ENCODE measurements at regions not wholly inside any gene's neighbourhood (a gene's known extent, or its start where the extent isn't known, plus 50 kb on each side); places are given as distances from the start of the nearest gene placed in this dataset.

DNA sequence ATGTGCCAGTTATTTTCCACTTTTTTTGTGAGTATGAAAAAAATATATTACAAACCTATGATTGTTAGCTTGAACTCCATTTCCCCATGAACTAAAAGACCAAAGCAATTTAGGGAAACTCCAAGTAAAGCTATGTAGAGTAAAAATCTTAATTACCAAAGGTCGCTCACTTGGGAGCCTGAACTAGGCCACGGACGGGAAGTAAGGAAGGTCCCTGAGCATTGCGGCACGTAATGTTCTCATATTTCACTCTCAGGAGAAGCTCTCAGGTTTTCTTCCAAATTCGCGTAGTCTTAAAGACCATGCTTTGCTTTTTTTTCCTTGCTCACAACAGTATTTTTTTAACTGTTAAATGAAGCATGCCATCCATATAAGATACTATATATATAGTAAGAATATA lies 215.3 kb upstream of the RARB start:
- Histone ChIP-seq H3K9ac (ENCODE audit: low read depth, low read length) (no peak overlapping the region), H3K27ac (ENCODE audit: low read depth, low read length) (no peak overlapping the region), H3K36me3 (ENCODE audit: control insufficient read depth, insufficient read depth, low read length) (no peaks in the 10 kb centered on the region), H3K4me1 (ENCODE audit: control insufficient read depth, insufficient read depth, low read length) (no peaks in the 10 kb centered on the region), H3K27me3 (ENCODE audit: control insufficient read depth, insufficient read depth, low read length) (no peaks in the 10 kb centered on the region), H3K4me3 (ENCODE audit: low read depth, low read length) (no peak overlapping the region), H3K9me3 (ENCODE audit: control insufficient read depth, insufficient read depth, low read length) (no peaks in the 10 kb centered on the region; the same call in 1 of the 2 replicates)

DNA sequence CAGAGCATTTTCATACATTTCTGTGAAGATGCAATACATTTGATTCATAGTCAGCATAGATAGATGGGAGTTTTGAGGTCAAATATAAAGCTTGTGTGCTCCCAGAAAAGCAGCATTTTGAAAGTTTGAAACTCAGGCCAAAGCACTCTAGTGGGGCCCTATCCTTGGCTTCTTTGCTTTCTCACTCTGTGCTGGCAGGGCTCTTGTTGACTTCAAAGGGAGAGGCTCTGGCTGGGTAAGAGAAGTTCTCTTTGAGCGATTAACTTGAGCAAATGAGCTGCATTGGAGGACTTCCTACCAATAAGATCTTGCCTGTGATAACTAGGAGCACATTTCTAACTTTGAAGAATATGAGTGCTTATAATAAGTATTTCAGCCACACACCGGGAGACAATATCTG lies 214.0 kb upstream of the RARB start:
- Histone ChIP-seq H3K9me3 (ENCODE audit: control insufficient read depth, insufficient read depth, low read length) (no peaks in the 10 kb centered on the region; the same call in 1 of the 2 replicates), H3K27me3 (ENCODE audit: control insufficient read depth, insufficient read depth, low read length) (no peaks in the 10 kb centered on the region), H3K4me3 (ENCODE audit: low read depth, low read length) (no peak overlapping the region), H3K36me3 (ENCODE audit: control insufficient read depth, insufficient read depth, low read length) (no peaks in the 10 kb centered on the region), H3K27ac (ENCODE audit: low read depth, low read length) (no peak overlapping the region), H3K9ac (ENCODE audit: low read depth, low read length) (no peak overlapping the region), H3K4me1 (ENCODE audit: control insufficient read depth, insufficient read depth, low read length) (no peaks in the 10 kb centered on the region)

DNA sequence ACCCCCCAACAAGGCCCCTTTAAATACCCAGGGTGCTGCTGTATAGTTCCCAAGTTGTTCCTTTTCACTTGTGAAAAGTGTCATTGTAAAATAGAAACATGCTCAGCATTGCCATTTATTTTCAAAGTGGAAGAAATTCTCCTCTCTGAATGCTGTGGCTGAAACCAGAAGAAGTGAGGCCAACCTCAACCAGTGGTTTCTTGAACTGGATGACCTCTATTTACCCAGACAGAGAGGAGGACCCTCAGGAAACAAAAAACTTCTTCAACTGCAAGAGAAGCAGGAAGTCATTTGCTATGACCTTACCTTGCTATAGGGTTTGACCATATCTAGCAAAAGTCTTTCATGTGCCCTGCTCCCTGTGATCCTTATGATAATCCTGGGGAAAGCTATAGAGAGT lies 209.7 kb upstream of the RARB start:
- Histone ChIP-seq H3K36me3 (ENCODE audit: control insufficient read depth, insufficient read depth, low read length) (no peaks in the 10 kb centered on the region), H3K9ac (ENCODE audit: low read depth, low read length) (no peak overlapping the region), H3K4me1 (ENCODE audit: control insufficient read depth, insufficient read depth, low read length) (no peaks in the 10 kb centered on the region), H3K27me3 (ENCODE audit: control insufficient read depth, insufficient read depth, low read length) (no peaks in the 10 kb centered on the region), H3K4me3 (ENCODE audit: low read depth, low read length) (no peak overlapping the region), H3K27ac (ENCODE audit: low read depth, low read length) (no peak overlapping the region), H3K9me3 (ENCODE audit: control insufficient read depth, insufficient read depth, low read length) (no peaks in the 10 kb centered on the region)

DNA sequence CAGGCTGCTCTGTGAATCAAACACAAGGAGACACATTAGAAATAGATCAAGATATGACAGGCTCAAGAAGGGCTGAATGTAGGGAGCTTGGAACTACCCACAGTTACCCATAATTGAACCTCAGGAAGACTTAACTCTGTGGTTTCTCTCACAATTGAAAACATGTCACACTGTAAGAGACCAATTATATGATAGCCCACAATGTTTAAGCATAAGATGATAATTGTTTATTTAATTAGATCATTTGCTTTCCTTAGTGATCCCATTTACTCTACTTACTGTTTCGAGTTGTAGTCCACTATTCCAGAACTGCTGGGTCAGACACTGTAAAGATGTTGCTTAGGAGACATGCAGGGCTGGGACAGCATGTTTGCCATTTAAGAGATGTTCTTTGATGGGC lies 201.3 kb upstream of the RARB start:
- Histone ChIP-seq H3K27ac (ENCODE audit: low read depth, low read length) (no peak overlapping the region), H3K36me3 (ENCODE audit: control insufficient read depth, insufficient read depth, low read length) (no peaks in the 10 kb centered on the region), H3K9ac (ENCODE audit: low read depth, low read length) (no peak overlapping the region), H3K27me3 (ENCODE audit: control insufficient read depth, insufficient read depth, low read length) (no peaks in the 10 kb centered on the region), H3K4me3 (ENCODE audit: low read depth, low read length) (no peak overlapping the region), H3K9me3 (ENCODE audit: control insufficient read depth, insufficient read depth, low read length) (no peaks in the 10 kb centered on the region), H3K4me1 (ENCODE audit: control insufficient read depth, insufficient read depth, low read length) (peaks cover 16% of the 10 kb centered on the region)

DNA sequence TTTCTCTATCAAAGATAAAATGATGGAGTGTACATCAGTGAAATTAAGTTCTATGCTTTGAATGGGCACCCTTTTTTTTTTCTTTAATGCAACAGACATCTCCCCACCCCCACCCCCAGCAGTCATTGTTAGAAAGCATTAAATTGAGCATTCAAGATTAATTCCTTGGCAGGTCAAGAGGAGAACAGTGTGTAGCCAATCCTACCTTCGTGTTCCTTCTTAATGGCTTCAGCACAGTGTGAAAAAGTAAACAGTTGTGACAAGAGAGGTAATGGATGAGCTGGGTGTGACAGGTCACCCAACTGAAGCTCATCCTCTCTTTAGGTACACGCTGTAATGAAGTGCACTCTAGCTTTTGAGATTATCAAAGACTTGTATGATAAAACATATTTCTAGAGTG lies 198.5 kb upstream of the RARB start:
- no peak overlapping the region for H3K4me3 ChIP-seq (ENCODE audit: low read depth, low read length)
- peaks cover 16% of the 10 kb centered on the region for H3K4me1 ChIP-seq (ENCODE audit: control insufficient read depth, insufficient read depth, low read length)
- H3K27ac ChIP-seq (ENCODE audit: low read depth, low read length), result no peak overlapping the region
- no peak overlapping the region for H3K9ac ChIP-seq (ENCODE audit: low read depth, low read length)
- no peaks in the 10 kb centered on the region for H3K9me3 ChIP-seq (ENCODE audit: control insufficient read depth, insufficient read depth, low read length)
- no peaks in the 10 kb centered on the region for H3K36me3 ChIP-seq (ENCODE audit: control insufficient read depth, insufficient read depth, low read length)
- no peaks in the 10 kb centered on the region for H3K27me3 ChIP-seq (ENCODE audit: control insufficient read depth, insufficient read depth, low read length)

DNA sequence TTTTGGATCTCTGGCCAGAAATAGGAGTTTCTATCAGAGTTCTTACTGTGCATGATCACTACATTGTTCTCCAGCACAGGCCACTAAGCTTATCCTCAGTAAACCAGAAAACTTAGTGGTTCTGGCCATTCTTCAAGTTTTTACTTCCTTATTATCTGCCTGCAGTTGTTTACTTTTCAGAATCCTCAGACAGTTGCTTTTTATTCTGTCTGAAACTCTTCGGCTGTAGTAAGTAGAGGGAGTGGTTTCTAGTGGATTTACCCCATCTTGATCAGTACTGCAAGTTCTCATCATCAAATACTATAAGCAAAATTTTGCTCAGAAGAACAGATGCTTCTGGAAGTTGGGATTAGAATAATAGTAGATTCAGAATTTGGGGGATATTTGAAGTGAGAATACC lies 193.0 kb upstream of the RARB start:
- Histone ChIP-seq H3K9me3 (ENCODE audit: control insufficient read depth, insufficient read depth, low read length) (no peaks in the 10 kb centered on the region), H3K27me3 (ENCODE audit: control insufficient read depth, insufficient read depth, low read length) (no peaks in the 10 kb centered on the region), H3K36me3 (ENCODE audit: control insufficient read depth, insufficient read depth, low read length) (no peaks in the 10 kb centered on the region), H3K4me1 (ENCODE audit: control insufficient read depth, insufficient read depth, low read length) (peaks cover 12% of the 10 kb centered on the region), H3K4me3 (ENCODE audit: low read depth, low read length) (no peak overlapping the region), H3K27ac (ENCODE audit: low read depth, low read length) (no peak overlapping the region), H3K9ac (ENCODE audit: low read depth, low read length) (no peak overlapping the region)

DNA sequence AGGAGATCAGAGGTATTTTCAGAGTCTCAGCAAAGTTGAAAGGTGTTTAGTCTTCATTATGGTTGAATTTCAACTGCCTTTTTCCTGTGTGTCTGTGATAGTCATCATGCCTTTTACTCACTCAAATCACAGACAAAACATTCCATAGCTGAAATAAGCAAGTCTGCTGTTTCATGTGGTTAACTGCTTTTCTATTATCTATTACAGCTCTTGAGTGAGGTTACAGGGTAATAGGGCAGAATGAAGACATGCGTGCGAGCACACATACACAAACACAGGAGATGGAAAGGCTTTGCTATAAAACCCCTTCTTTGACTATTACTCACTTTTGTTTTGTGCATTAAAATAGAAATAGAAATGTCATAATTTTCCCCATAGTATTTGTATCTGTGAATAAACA lies 192.6 kb upstream of the RARB start:
- Histone ChIP-seq H3K9ac (ENCODE audit: low read depth, low read length) (no peak overlapping the region), H3K4me1 (ENCODE audit: control insufficient read depth, insufficient read depth, low read length) (peaks cover 12% of the 10 kb centered on the region), H3K4me3 (ENCODE audit: low read depth, low read length) (no peak overlapping the region), H3K9me3 (ENCODE audit: control insufficient read depth, insufficient read depth, low read length) (no peaks in the 10 kb centered on the region), H3K36me3 (ENCODE audit: control insufficient read depth, insufficient read depth, low read length) (no peaks in the 10 kb centered on the region), H3K27ac (ENCODE audit: low read depth, low read length) (no peak overlapping the region), H3K27me3 (ENCODE audit: control insufficient read depth, insufficient read depth, low read length) (no peaks in the 10 kb centered on the region)

DNA sequence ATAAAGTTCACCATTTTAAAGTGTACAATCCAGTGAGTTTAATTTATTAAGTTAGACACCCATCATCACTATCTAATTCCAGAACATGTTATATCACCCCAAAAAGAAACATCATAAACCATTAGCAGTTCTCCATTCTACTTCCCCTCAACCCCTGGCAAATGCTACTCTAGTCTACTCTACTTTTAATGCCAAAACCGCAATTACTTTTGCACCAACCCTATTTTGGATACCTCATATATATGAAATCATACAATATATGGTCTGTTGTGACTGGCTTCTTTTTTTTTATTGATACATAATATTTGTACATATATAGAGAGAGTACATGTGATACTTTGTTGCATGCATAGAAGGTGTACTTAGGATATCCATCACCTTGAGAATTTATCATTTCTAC lies 190.5 kb upstream of the RARB start:
- no peak overlapping the region for H3K4me3 ChIP-seq (ENCODE audit: low read depth, low read length)
- no peak overlapping the region for H3K27ac ChIP-seq (ENCODE audit: low read depth, low read length)
- no peaks in the 10 kb centered on the region for H3K27me3 ChIP-seq (ENCODE audit: control insufficient read depth, insufficient read depth, low read length)
- no peak overlapping the region for H3K9ac ChIP-seq (ENCODE audit: low read depth, low read length)
- no peaks in the 10 kb centered on the region for H3K4me1 ChIP-seq (ENCODE audit: control insufficient read depth, insufficient read depth, low read length)
- no peaks in the 10 kb centered on the region for H3K36me3 ChIP-seq (ENCODE audit: control insufficient read depth, insufficient read depth, low read length)
- peaks cover 2% of the 10 kb centered on the region; the same call in 1 of the 2 replicates for H3K9me3 ChIP-seq (ENCODE audit: control insufficient read depth, insufficient read depth, low read length)

DNA sequence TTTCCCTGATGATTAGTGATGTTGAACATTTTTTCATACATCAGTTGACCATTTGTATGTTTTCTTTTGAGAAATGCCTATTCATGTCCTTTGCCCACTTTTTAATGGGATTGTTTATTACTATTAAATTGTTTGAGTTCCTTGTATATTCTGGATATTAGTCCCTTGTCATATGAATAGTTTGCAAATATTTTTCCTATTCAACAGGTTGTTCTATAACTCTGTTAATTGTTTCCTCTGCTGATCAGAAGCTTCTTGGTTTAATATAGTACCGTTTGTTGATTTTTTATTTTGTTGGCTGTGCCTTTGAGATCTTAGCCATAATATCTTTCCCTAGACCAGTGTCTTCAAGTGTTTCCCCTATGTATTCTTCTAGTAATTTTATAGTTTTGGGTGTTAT lies 189.0 kb upstream of the RARB start:
- H3K4me1 ChIP-seq (ENCODE audit: control insufficient read depth, insufficient read depth, low read length), result no peaks in the 10 kb centered on the region
- H3K9me3 ChIP-seq (ENCODE audit: control insufficient read depth, insufficient read depth, low read length), result peaks cover 2% of the 10 kb centered on the region; the same call in 1 of the 2 replicates
- H3K27me3 ChIP-seq (ENCODE audit: control insufficient read depth, insufficient read depth, low read length), result no peaks in the 10 kb centered on the region

DNA sequence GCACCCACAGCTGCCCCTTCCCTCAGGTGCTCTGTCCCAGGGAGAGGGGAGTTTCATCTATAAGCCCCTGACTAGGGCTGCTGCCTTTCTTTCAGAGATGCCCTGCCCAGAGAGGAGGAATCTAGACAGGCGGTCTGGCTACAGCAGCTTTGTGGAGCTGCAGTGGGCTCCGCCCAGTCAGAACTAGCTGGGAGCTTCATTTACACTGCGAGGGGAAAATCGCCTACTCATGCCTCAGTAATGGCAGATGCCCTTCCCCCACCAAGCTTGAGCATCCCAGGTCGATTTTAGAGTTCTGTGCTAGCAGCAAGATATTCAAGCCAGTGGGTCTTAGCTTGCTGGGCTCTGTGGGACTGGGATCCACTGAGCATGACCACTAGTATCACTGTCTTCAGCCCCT lies 181.2 kb upstream of the RARB start:
- H3K4me1 ChIP-seq (ENCODE audit: control insufficient read depth, insufficient read depth, low read length), result no peaks in the 10 kb centered on the region
- no peaks in the 10 kb centered on the region for H3K36me3 ChIP-seq (ENCODE audit: control insufficient read depth, insufficient read depth, low read length)
- 0 out of 2 replicates have a peak, but pooled peaks cover 2% of the 10 kb centered on the region for H3K9me3 ChIP-seq (ENCODE audit: control insufficient read depth, insufficient read depth, low read length)
- no peak overlapping the region for H3K27ac ChIP-seq (ENCODE audit: low read depth, low read length)
- no peak overlapping the region for H3K9ac ChIP-seq (ENCODE audit: low read depth, low read length)
- H3K27me3 ChIP-seq (ENCODE audit: control insufficient read depth, insufficient read depth, low read length), result no peaks in the 10 kb centered on the region
- H3K4me3 ChIP-seq (ENCODE audit: low read depth, low read length), result no peak overlapping the region

More for the DNA sequence above, 189.0 kb upstream of the RARB start:
- H3K9ac ChIP-seq (ENCODE audit: low read depth, low read length), result no peak overlapping the region
- no peak overlapping the region for H3K4me3 ChIP-seq (ENCODE audit: low read depth, low read length)
- H3K27ac ChIP-seq (ENCODE audit: low read depth, low read length), result no peak overlapping the region
- no peaks in the 10 kb centered on the region for H3K36me3 ChIP-seq (ENCODE audit: control insufficient read depth, insufficient read depth, low read length)

DNA sequence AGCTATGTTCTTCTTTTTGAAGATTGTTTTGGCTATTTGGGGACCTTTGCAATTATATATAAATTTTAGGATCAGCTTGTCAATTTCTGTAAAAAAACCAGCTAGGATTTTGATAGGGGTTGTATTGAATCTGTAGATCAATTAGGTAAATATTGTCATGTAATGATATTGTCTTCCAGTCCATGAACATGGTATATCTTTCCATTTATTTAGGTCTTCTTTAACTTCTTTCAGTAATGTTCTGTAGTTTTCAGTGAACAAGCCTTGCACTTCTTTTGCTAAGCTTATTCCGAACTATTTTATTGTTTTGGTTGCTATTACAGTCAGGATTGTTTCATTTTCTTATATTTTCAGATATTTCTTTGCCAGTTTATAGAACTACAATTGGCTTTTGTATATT lies 175.8 kb upstream of the RARB start:
- Histone ChIP-seq H3K9ac (ENCODE audit: low read depth, low read length) (no peak overlapping the region), H3K4me3 (ENCODE audit: low read depth, low read length) (no peak overlapping the region), H3K9me3 (ENCODE audit: control insufficient read depth, insufficient read depth, low read length) (no peaks in the 10 kb centered on the region), H3K27ac (ENCODE audit: low read depth, low read length) (no peak overlapping the region), H3K4me1 (ENCODE audit: control insufficient read depth, insufficient read depth, low read length) (no peaks in the 10 kb centered on the region), H3K27me3 (ENCODE audit: control insufficient read depth, insufficient read depth, low read length) (no peaks in the 10 kb centered on the region), H3K36me3 (ENCODE audit: control insufficient read depth, insufficient read depth, low read length) (no peaks in the 10 kb centered on the region)

DNA sequence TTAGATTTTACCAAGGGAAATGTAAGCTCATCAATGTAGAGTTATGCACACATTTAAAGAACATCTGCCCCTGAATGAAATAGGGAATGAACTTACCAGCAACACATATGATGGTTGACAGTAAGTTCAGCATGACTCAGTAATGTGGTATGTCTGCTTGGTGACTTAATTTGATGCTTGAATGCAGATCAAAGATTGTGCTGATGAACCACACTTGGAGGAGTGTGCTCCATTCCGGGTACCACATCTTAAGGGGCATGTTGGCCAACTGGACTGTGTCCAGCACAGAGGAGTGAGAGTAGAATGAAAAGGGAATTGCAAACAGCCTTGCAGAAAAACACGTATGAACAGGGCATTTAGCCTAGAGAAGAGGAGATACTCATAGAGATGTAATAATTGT lies 171.0 kb upstream of the RARB start:
- no peak overlapping the region for H3K27ac ChIP-seq (ENCODE audit: low read depth, low read length)
- H3K9ac ChIP-seq (ENCODE audit: low read depth, low read length), result no peak overlapping the region
- H3K4me3 ChIP-seq (ENCODE audit: low read depth, low read length), result no peak overlapping the region
- no peaks in the 10 kb centered on the region for H3K9me3 ChIP-seq (ENCODE audit: control insufficient read depth, insufficient read depth, low read length)
- H3K36me3 ChIP-seq (ENCODE audit: control insufficient read depth, insufficient read depth, low read length), result no peaks in the 10 kb centered on the region
- no peaks in the 10 kb centered on the region for H3K27me3 ChIP-seq (ENCODE audit: control insufficient read depth, insufficient read depth, low read length)
- H3K4me1 ChIP-seq (ENCODE audit: control insufficient read depth, insufficient read depth, low read length), result no peaks in the 10 kb centered on the region
